ENCODE measurements at regions not wholly inside any gene's neighbourhood (a gene's known extent, or its start where the extent isn't known, plus 50 kb on each side); places are given as distances from the start of the nearest gene placed in this dataset.

GRCh38 chr12:124238886-124239285, 56.0 kb upstream of the RFLNA start:
- TF ChIP-seq, protein P1, sequence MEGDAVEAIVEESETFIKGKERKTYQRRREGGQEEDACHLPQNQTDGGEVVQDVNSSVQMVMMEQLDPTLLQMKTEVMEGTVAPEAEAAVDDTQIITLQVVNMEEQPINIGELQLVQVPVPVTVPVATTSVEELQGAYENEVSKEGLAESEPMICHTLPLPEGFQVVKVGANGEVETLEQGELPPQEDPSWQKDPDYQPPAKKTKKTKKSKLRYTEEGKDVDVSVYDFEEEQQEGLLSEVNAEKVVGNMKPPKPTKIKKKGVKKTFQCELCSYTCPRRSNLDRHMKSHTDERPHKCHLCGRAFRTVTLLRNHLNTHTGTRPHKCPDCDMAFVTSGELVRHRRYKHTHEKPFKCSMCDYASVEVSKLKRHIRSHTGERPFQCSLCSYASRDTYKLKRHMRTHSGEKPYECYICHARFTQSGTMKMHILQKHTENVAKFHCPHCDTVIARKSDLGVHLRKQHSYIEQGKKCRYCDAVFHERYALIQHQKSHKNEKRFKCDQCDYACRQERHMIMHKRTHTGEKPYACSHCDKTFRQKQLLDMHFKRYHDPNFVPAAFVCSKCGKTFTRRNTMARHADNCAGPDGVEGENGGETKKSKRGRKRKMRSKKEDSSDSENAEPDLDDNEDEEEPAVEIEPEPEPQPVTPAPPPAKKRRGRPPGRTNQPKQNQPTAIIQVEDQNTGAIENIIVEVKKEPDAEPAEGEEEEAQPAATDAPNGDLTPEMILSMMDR (conservative IDR thresholded peaks at IDR 0.05 in 1 of 2, IDR thresholded peaks at IDR 0.05 in 1 of 2; ENCODE audit: extremely low read depth in 1 of 2, insufficient read depth in 1 of 2, low read depth in 1 of 2, low read length in 2 of 2) = no peak
- no peak for TF ChIP-seq EZH2 (IDR thresholded peaks at IDR 0.05; ENCODE audit: borderline replicate concordance, low read length)

Data from mammary epithelial cell (primary cell).